GM19328 (cell line): ENCODE measurements at regions not wholly inside any gene's neighbourhood (a gene's known extent, or its start where the extent isn't known, plus 50 kb on each side); places are given as distances from the start of the nearest gene placed in this dataset.
"Not testable (repeated sequence)": the region's sequence is repeated elsewhere in the genome, so short reads cannot be mapped to it uniquely, and the experiment has no call there.

Experiments used
- ATAC-seq: cut with Tn5 transposase; IDR thresholded peaks from one replicate; pipeline ENCODE4 v1.9.1; 2021; ENCODE audit warnings: mild to moderate bottlenecking, moderate library complexity; ENCODE audit not compliant: unreplicated experiment

DNA sequence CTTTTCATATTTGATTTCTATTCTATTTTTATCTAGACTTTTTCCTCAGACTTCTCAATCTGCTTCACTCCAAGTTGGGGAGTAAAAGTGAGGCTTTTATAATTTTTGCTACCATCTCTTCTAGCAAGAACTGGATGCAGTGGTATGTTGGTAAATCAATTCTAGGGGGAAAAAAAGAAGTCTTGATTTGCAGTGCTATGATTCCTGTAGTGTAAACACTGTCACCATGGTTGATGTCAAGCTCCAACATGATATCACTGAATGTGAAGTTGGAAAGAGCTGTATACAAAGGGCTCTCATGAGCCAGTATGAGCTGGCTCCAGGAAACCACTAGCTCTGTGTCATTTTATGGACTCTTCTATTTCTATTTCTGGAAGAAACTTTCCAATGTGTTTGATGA is 439.2 kb downstream of the NTRK2 start:
- ATAC-seq = no peak

DNA sequence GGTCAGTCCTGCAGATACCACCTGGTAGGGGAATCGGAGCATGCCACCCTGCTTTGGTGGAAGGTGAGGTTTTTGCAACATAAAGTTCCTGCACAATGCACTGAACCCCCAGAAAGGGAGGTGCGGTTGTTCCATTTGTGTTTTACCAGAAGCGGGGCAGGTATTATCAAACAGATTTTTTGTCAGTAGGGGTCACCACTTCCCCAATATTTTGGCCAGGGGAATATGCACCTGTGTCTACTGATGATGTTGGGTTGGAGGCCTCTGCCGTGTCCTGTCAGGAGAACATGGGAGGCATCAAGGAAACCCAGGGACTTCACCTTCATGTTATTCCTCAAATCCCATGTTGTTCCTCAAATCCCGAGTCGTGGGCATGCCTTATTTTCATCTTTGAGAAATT is 438.7 kb downstream of the NTRK2 start:
- no peak for ATAC-seq

DNA sequence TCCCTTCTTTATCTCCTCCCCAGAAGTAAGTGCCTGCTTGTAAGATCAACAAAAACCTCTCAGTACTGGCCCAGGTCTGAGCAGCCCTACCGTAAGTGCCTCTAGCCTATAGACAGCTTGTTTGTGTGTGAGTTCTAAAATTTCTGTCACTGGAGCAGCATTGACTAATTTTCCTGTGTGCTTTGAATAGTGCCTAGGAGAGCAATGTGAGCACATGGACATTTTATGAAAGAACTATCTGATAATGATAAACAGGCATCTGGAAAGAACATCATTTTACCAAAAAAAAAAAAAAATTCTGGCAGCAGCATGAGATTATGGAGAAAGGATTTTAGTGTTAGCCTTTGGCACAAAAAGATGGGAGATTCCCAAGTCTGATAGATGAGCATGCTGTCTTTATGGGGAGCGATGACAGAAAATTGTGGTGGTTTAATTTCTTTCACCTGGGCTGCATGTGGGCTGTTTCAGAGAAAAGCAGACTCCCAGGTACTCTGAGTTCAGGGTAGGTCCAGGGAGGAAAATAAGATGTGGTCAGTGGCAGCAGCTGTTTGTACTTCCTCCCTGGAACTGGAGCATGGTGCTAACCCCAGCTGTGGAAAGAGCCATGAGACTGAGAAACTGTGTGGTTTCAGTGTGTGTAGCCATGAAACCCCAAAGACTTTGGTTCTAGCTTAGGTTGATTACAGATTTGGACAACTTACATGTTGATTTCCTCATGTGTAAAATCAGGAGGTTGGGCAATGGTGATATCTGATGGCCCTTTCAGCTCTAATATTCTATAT is 419.9 kb downstream of the NTRK2 start:
- ATAC-seq = no peak

DNA sequence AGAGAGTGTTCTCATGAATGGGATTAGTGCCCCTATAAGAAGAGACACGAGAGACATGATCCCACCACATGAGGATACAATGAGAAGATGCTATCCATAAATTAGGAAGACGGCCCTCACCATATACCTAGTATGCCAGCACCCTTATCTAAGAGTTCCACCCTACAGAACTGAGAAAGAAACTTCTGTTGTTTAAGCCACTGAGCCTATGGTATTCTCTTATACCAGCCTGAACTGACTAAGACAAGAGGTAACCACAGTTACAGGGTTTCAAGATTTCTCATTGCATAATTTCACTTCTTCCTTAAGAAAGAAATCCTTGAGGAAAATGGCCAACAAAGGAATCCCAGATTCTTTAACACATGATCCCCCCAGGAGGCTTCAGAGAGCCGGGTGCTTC is 412.4 kb downstream of the NTRK2 start:
- ATAC-seq = no peak

DNA sequence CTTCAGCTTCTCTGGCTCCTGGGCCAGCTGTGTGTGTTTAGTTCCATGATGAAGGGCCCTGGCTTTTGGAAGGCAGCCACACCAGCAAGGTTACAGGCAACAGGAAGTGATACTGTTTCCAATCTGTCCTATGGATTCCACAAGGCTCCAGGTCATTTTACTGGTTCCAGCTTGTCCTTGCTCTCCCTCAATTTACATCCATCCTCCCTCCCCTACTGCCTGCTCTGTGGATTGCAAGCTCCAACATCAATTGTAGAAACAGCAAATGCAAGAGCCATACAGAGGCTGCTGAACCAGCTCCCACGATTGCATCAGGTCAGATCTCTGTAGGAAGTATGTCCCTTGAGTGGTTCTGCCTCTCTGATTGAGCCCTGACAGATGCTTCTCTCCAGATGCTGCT is 409.8 kb downstream of the NTRK2 start:
- ATAC-seq = no peak

DNA sequence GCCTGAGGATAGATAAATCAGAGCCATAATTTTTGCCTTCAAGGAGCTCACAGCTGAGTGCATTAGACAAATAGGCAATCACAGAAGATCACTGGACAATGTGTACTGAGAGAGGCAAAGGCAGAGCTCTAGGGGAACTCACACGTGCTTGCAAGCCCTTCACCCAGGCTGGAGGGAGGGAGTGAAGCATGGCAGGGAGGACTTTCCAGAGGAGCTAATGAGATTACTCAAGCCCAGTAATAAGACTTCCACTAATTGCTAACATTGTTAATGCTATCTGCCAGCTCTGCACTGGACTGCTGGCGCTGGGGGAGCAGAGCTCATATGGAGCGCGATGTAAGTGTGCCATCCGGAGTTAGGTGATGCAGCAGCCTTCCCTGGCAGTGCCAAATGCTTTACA is 408.4 kb downstream of the NTRK2 start:
- no peak for ATAC-seq

DNA sequence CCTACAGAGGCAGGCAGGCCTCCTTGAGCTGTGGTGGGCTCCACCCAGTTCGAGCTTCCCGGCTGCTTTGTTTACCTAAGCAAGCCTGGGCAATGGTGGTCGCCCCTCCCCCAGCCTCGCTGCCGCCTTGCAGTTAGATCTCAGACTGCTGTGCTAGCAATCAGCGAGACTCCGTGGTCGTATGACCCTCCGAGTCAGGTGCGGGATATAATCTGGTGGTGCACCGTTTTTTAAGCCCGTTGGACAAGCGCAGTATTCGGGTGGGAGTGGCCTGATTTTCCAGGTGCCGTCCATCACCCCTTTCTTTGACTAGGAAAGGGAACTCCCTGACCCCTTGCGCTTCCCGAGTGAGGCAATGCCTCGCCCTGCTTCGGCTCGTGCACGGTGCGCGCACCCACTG is 407.6 kb downstream of the NTRK2 start:
- ATAC-seq = not testable (repeated sequence)
